HepG2 (cell line): ENCODE measurements at regions not wholly inside any gene's neighbourhood (a gene's known extent, or its start where the extent isn't known, plus 50 kb on each side); places are given as distances from the start of the nearest gene placed in this dataset.

ENCODE experiments used
- ETV6 ChIP-seq: sonication (generic); formaldehyde crosslinking; conservative IDR thresholded peaks from 2 replicates; pipeline ENCODE4 v1.4.0; 2020; ENCODE audit warnings: missing genetic modification reagents
- EZH2 ChIP-seq: conservative IDR thresholded peaks from 2 replicates; pipeline ENCODE4 v1.6.1; 2012; ENCODE audit warnings: mild to moderate bottlenecking, low read depth, low read length, moderate library complexity
- HES4 ChIP-seq: sonication (generic); formaldehyde crosslinking; IDR thresholded peaks from 2 replicates; pipeline ENCODE4 v1.9.0; 2021; ENCODE audit warnings: mild to moderate bottlenecking, missing genetic modification reagents, borderline replicate concordance
- HOMEZ ChIP-seq: IDR thresholded peaks from 2 replicates; pipeline ENCODE4 v1.6.1; 2016; ENCODE audit warnings: low read depth
- JUNB ChIP-seq: sonication (generic); formaldehyde crosslinking; IDR thresholded peaks from 2 replicates; pipeline ENCODE4 v1.8.0; 2022; ENCODE audit warnings: missing genetic modification reagents, mild to moderate bottlenecking, borderline replicate concordance
- MATR3 ChIP-seq: sonication (generic); formaldehyde crosslinking; IDR thresholded peaks from 2 replicates; pipeline ENCODE4 v1.4.0; 2020; ENCODE audit warnings: missing genetic modification reagents
- PATZ1 ChIP-seq: sonication (generic); formaldehyde crosslinking; IDR thresholded peaks from 2 replicates; pipeline ENCODE4 v1.4.0; 2020; ENCODE audit warnings: missing genetic modification reagents
- REST ChIP-seq, 2 experiments: IDR thresholded peaks; 2 replicates each; pipeline ENCODE4 v1.6.1; 2011 to 2012; ENCODE audit warnings: low read length in 2 of 2, borderline replicate concordance in 1 of 2, low read depth in 1 of 2, mild to moderate bottlenecking in 1 of 2, moderate library complexity in 1 of 2
- ZNF562 ChIP-seq: sonication (generic); formaldehyde crosslinking; IDR thresholded peaks from 2 replicates; pipeline ENCODE4 v1.8.0; 2022; ENCODE audit warnings: missing genetic modification reagents, borderline replicate concordance
- ZNF639 ChIP-seq: conservative IDR thresholded peaks from 2 replicates; pipeline ENCODE4 v1.6.1; 2018; ENCODE audit warnings: missing genetic modification reagents
- ZNF83 ChIP-seq: sonication (generic); formaldehyde crosslinking; IDR thresholded peaks from 2 replicates; pipeline ENCODE4 v1.4.0; 2020; ENCODE audit warnings: missing genetic modification reagents, mild to moderate bottlenecking, borderline replicate concordance

GRCh38 chr3:56989169-56989976 lies 71.1 kb upstream of the SPATA12 start:
- TF ChIP-seq ETV6 (CRISPR knock-in tag) (no peak), JUNB (no peak), PATZ1 (CRISPR knock-in tag) (peak; percentile 48), HOMEZ (CRISPR knock-in tag) (no peak), ZNF639 (CRISPR knock-in tag) (no peak), EZH2 (no peak), MATR3 (CRISPR knock-in tag) (no peak), ZNF562 (CRISPR knock-in tag) (no peak), REST (IDR thresholded peaks at IDR 0.05; ENCODE audit: borderline replicate concordance in 1 of 2, low read depth in 1 of 2, low read length in 2 of 2) (no peak), ZNF83 (no peak), HES4 (CRISPR knock-in tag) (no peak)
